WTC11 (cell line): ENCODE measurements at regions not wholly inside any gene's neighbourhood (a gene's known extent, or its start where the extent isn't known, plus 50 kb on each side); places are given as distances from the start of the nearest gene placed in this dataset.

Experiments used
- ESRRA ChIP-seq: sonication (generic); formaldehyde crosslinking; IDR thresholded peaks from 2 replicates; pipeline ENCODE4 v1.8.1; 2022; ENCODE audit warnings: mild to moderate bottlenecking, missing genetic modification reagents, borderline replicate concordance
- MXD4 ChIP-seq: fragments of 250-450 bp; sonication (Bioruptor Pico); IDR thresholded peaks from 2 replicates; pipeline ENCODE4 v1.8.0; 2021; ENCODE audit warnings: mild to moderate bottlenecking, moderate library complexity, borderline replicate concordance
- NFE2L1 ChIP-seq: sonication (generic); formaldehyde crosslinking; IDR thresholded peaks from 2 replicates; pipeline ENCODE4 v1.8.1; 2023; ENCODE audit warnings: missing genetic modification reagents
- ZNF121 ChIP-seq: sonication (generic); formaldehyde crosslinking; IDR thresholded peaks from 2 replicates; pipeline ENCODE4 v1.8.0; 2023; ENCODE audit warnings: missing genetic modification reagents
- ZNF671 ChIP-seq: fragments of 250-450 bp; sonication (Bioruptor Pico); IDR thresholded peaks from 2 replicates; pipeline ENCODE4 v1.8.0; 2021; ENCODE audit warnings: mild to moderate bottlenecking
- TF ChIP-seq, protein P1 (sequence below): sonication (generic); formaldehyde crosslinking; IDR thresholded peaks from 2 replicates; pipeline ENCODE4 v1.8.1; 2023; ENCODE audit warnings: mild to moderate bottlenecking, missing genetic modification reagents
- TF ChIP-seq, protein P2 (sequence below): sonication (generic); formaldehyde crosslinking; IDR thresholded peaks from 2 replicates; pipeline ENCODE4 v1.8.0; 2022; ENCODE audit warnings: mild to moderate bottlenecking, missing genetic modification reagents
- TF ChIP-seq, protein P3 (sequence below): fragments of 200-600 bp; IDR thresholded peaks from 2 replicates; pipeline ENCODE4 v1.8.0; 2022; ENCODE audit warnings: antibody characterized with exemption

DNA sequence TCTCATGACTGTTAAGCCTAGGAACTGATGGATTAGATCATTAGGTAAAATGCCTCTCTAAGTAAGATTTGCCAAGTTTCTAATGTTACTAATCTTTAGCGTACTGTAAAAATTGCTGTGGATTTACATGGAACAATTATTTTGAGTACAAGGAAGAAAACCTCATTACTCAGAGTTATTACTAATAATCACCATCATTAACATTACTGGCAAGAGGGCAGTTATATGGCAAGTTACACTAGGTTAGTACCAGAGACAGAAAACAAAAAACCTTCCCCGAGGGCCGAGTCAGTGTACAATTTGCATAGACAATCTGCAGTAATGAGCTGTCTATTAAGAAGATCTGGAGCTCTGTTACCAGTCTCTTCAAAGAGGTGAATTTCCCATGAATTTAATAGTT lies 775.6 kb downstream of the GATA3 start:
- TF ChIP-seq MXD4 (CRISPR knock-in tag) = no peak
- TF ChIP-seq, protein P1, sequence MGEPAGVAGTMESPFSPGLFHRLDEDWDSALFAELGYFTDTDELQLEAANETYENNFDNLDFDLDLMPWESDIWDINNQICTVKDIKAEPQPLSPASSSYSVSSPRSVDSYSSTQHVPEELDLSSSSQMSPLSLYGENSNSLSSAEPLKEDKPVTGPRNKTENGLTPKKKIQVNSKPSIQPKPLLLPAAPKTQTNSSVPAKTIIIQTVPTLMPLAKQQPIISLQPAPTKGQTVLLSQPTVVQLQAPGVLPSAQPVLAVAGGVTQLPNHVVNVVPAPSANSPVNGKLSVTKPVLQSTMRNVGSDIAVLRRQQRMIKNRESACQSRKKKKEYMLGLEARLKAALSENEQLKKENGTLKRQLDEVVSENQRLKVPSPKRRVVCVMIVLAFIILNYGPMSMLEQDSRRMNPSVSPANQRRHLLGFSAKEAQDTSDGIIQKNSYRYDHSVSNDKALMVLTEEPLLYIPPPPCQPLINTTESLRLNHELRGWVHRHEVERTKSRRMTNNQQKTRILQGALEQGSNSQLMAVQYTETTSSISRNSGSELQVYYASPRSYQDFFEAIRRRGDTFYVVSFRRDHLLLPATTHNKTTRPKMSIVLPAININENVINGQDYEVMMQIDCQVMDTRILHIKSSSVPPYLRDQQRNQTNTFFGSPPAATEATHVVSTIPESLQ (CRISPR knock-in tag) = no peak
- TF ChIP-seq NFE2L1 = no peak
- no peak for TF ChIP-seq ZNF121 (CRISPR knock-in tag)
- TF ChIP-seq ESRRA (CRISPR knock-in tag) = no peak
- no peak for TF ChIP-seq ZNF671 (CRISPR knock-in tag)
- TF ChIP-seq, protein P2, sequence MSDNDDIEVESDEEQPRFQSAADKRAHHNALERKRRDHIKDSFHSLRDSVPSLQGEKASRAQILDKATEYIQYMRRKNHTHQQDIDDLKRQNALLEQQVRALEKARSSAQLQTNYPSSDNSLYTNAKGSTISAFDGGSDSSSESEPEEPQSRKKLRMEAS = no peak
- TF ChIP-seq, protein P3, sequence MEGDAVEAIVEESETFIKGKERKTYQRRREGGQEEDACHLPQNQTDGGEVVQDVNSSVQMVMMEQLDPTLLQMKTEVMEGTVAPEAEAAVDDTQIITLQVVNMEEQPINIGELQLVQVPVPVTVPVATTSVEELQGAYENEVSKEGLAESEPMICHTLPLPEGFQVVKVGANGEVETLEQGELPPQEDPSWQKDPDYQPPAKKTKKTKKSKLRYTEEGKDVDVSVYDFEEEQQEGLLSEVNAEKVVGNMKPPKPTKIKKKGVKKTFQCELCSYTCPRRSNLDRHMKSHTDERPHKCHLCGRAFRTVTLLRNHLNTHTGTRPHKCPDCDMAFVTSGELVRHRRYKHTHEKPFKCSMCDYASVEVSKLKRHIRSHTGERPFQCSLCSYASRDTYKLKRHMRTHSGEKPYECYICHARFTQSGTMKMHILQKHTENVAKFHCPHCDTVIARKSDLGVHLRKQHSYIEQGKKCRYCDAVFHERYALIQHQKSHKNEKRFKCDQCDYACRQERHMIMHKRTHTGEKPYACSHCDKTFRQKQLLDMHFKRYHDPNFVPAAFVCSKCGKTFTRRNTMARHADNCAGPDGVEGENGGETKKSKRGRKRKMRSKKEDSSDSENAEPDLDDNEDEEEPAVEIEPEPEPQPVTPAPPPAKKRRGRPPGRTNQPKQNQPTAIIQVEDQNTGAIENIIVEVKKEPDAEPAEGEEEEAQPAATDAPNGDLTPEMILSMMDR = no peak
